ENCODE measurements at regions not wholly inside any gene's neighbourhood (a gene's known extent, or its start where the extent isn't known, plus 50 kb on each side); places are given as distances from the start of the nearest gene placed in this dataset.

DNA sequence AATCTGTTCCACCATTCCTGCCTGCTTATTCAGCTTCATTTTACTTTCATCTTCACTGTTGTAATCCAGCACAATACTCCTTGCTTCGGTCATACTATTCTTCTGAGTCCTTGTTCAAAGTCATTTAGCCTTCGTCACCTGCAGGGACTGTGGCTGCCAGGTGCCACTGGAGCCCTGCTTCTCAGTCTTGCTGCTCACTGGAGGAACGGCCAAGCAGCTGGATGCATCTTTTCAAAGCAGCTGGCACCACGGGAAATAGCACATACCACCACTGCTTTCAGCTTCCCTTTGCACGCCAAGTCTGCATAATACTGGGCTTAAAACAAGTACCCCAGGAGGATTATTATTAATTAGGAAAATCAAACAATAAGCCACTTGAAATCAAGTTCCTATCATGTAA, 287.6 kb downstream of the BCHE start:
- H3K4me1 ChIP-seq (ENCODE audit: insufficient read depth, low read length), result no peaks in the 10 kb centered on the region
- no peak overlapping the region for H3K9ac ChIP-seq (ENCODE audit: low read length)
- no peak overlapping the region for H3K4me3 ChIP-seq (ENCODE audit: low read depth in 1 of 2, low read length in 2 of 2)
- H3K27me3 ChIP-seq (ENCODE audit: control insufficient read depth in 1 of 2, insufficient read depth in 2 of 2, low read length in 2 of 2), result no peaks in the 10 kb centered on the region
- H3K9me3 ChIP-seq (ENCODE audit: low read length), result no peaks in the 10 kb centered on the region
- H3K27ac ChIP-seq (ENCODE audit: low read depth, low read length), result no peak overlapping the region
- no peaks in the 10 kb centered on the region for H3K36me3 ChIP-seq (ENCODE audit: insufficient read depth, low read length)

DNA sequence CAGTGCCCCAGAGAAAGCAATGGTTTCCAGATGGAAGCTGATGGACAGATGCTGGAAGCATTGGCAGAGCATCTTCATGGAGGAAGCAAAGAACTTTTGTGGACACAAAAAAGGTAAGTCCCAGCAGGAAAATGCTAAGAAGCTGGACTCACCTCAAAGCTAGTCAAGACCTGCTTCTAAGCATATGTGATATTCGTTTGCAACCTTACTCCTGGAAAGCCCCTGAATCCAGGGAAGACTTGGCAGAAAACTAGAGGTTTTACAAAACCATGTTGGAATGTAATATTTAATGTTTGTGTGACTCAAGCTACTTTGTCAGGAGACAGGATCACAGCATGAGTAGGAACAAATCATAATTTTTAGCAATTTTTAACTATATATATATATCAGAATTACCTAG, 288.2 kb downstream of the BCHE start:
- no peak overlapping the region for H3K27ac ChIP-seq (ENCODE audit: low read depth, low read length)
- H3K4me3 ChIP-seq (ENCODE audit: low read depth in 1 of 2, low read length in 2 of 2), result no peak overlapping the region

DNA sequence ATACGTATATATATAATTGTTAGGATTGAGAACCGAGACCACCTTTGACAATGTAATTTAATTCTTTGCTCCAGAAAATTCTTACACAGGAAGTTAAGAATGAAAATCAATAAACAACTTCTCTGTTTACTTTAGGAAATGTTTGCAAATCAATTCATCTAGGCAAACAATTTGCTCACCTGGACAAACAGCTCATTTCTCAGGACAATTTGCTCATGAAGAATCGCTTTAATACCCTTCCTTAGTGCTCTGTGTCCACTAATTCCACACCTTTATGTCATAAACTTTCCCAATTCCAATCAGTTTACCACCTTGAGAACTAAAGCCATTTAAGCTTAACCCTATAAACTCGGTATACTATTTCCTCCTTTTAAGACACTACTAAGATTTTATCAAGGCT, 292.2 kb downstream of the BCHE start:
- no peaks in the 10 kb centered on the region for H3K9me3 ChIP-seq (ENCODE audit: low read length)
- no peaks in the 10 kb centered on the region for H3K36me3 ChIP-seq (ENCODE audit: insufficient read depth, low read length)
- H3K9ac ChIP-seq (ENCODE audit: low read length), result no peak overlapping the region
- H3K4me3 ChIP-seq (ENCODE audit: low read depth in 1 of 2, low read length in 2 of 2), result no peak overlapping the region
- no peaks in the 10 kb centered on the region for H3K4me1 ChIP-seq (ENCODE audit: insufficient read depth, low read length)
- H3K27me3 ChIP-seq (ENCODE audit: control insufficient read depth in 1 of 2, insufficient read depth in 2 of 2, low read length in 2 of 2), result no peaks in the 10 kb centered on the region
- H3K27ac ChIP-seq (ENCODE audit: low read depth, low read length), result no peak overlapping the region

More for the DNA sequence above, 288.2 kb downstream of the BCHE start:
- no peaks in the 10 kb centered on the region for H3K4me1 ChIP-seq (ENCODE audit: insufficient read depth, low read length)
- no peaks in the 10 kb centered on the region for H3K9me3 ChIP-seq (ENCODE audit: low read length)
- H3K27me3 ChIP-seq (ENCODE audit: control insufficient read depth in 1 of 2, insufficient read depth in 2 of 2, low read length in 2 of 2), result no peaks in the 10 kb centered on the region
- no peaks in the 10 kb centered on the region for H3K36me3 ChIP-seq (ENCODE audit: insufficient read depth, low read length)
- H3K9ac ChIP-seq (ENCODE audit: low read length), result no peak overlapping the region

DNA sequence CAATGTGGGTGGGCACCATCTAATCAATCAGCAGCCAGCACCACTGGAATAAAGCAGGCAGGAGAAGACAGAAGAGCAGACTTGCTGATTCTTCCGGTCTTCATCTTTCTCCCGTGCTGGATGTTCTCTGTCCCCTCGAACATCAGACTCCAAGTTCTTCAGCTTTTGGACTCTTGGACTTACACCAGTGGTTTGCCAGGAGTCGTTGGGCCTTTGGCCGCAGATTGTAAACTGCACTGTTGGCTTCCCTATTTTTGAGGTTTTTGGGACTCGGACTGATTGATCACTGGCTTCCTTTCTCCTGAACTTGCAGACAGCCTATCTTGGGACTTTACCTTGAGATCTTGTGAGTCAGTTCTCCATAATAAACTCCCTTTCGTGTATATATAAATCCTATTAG, 292.8 kb downstream of the BCHE start:
- Histone ChIP-seq H3K4me1 (ENCODE audit: insufficient read depth, low read length) (no peaks in the 10 kb centered on the region), H3K9me3 (ENCODE audit: low read length) (no peaks in the 10 kb centered on the region), H3K4me3 (ENCODE audit: low read depth in 1 of 2, low read length in 2 of 2) (no peak overlapping the region), H3K9ac (ENCODE audit: low read length) (no peak overlapping the region), H3K27me3 (ENCODE audit: control insufficient read depth in 1 of 2, insufficient read depth in 2 of 2, low read length in 2 of 2) (no peaks in the 10 kb centered on the region), H3K36me3 (ENCODE audit: insufficient read depth, low read length) (no peaks in the 10 kb centered on the region), H3K27ac (ENCODE audit: low read depth, low read length) (no peak overlapping the region)

DNA sequence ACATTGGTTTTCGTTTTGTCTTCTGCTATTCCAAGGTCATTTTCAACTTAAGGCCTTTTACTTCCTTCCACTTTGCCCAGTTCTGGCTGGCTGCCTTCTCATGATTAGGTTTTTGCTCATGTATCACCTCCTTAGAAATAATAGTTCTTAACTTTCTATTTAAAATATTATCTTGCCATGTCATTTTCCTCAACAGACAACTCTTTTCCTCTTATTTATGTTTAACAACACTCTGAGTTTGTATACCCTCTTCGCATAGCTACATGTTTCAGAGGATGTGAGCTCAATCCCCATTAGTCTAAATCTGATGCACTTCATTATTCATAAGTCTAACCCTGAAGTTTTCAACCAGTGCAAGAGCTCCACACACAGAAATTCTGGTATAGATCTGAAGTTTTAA, 299.1 kb downstream of the BCHE start:
- no peaks in the 10 kb centered on the region for H3K9me3 ChIP-seq (ENCODE audit: low read length)
- no peaks in the 10 kb centered on the region for H3K27me3 ChIP-seq (ENCODE audit: control insufficient read depth in 1 of 2, insufficient read depth in 2 of 2, low read length in 2 of 2)
- no peaks in the 10 kb centered on the region for H3K4me1 ChIP-seq (ENCODE audit: insufficient read depth, low read length)
- H3K4me3 ChIP-seq (ENCODE audit: low read depth in 1 of 2, low read length in 2 of 2), result no peak overlapping the region
- no peak overlapping the region for H3K27ac ChIP-seq (ENCODE audit: low read depth, low read length)
- H3K9ac ChIP-seq (ENCODE audit: low read length), result no peak overlapping the region
- no peaks in the 10 kb centered on the region for H3K36me3 ChIP-seq (ENCODE audit: insufficient read depth, low read length)

DNA sequence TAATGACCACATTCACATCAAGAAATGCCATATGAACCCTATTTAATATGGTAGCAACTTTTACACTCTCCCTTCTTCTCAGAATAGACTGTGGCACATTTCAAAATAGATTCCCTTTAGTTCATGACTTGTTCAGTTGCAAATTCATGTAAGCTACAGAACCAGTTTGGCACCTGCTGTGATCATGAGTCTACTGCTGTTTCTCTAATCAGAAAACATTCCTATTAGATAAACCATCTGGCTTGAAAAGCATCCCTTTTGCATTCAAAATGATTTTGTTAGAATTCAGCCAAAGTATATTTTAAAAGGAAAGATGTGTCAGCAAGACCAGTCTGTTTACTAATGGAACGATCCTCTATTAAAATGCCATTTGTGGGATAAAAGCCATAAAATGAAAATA, 304.4 kb downstream of the BCHE start:
- Histone ChIP-seq H3K27me3 (ENCODE audit: control insufficient read depth in 1 of 2, insufficient read depth in 2 of 2, low read length in 2 of 2) (no peaks in the 10 kb centered on the region), H3K4me1 (ENCODE audit: insufficient read depth, low read length) (no peaks in the 10 kb centered on the region), H3K4me3 (ENCODE audit: low read depth in 1 of 2, low read length in 2 of 2) (no peak overlapping the region), H3K27ac (ENCODE audit: low read depth, low read length) (no peak overlapping the region), H3K9me3 (ENCODE audit: low read length) (no peaks in the 10 kb centered on the region), H3K36me3 (ENCODE audit: insufficient read depth, low read length) (no peaks in the 10 kb centered on the region), H3K9ac (ENCODE audit: low read length) (no peak overlapping the region)

DNA sequence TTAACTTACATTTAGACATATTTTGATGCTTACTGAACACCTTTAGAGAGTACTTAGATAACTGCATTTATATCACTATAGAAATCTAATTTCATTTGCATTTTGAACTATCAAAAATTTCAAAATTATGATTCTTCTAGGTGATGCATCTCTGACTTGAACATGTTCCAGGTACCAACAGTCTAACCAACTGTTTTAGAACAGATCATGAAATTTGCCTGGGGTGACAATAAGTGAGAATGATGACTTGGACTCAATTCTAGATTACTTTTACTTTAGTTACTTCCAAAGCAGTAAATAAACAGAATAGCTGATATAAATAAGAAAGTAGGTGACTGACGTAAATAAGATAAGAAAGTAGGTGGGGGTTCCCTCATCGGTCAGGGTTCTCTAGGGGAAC, 307.8 kb downstream of the BCHE start:
- H3K27me3 ChIP-seq (ENCODE audit: control insufficient read depth in 1 of 2, insufficient read depth in 2 of 2, low read length in 2 of 2), result no peaks in the 10 kb centered on the region
- no peak overlapping the region for H3K27ac ChIP-seq (ENCODE audit: low read depth, low read length)
- no peaks in the 10 kb centered on the region for H3K9me3 ChIP-seq (ENCODE audit: low read length)
- H3K36me3 ChIP-seq (ENCODE audit: insufficient read depth, low read length), result no peaks in the 10 kb centered on the region
- H3K9ac ChIP-seq (ENCODE audit: low read length), result no peak overlapping the region
- no peak overlapping the region for H3K4me3 ChIP-seq (ENCODE audit: low read depth in 1 of 2, low read length in 2 of 2)
- H3K4me1 ChIP-seq (ENCODE audit: insufficient read depth, low read length), result no peaks in the 10 kb centered on the region

DNA sequence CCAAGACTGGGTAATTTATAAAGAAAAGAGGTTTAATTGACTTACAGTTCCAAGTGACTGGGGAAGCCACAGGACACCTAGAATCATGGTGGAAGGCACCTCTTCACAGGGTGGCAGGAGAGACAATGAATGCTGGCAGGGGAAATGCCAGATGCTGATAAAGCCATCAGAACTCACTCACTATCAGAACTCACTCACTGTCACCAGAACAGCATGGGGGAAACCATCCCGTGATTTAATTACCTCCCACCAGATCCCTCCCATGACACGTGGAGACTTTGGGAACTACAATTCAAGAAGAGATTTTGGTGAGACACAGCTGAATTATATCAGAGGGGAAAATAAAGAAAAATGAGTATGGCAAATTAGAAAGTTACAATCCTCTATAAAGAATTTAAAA, 310.9 kb downstream of the BCHE start:
- H3K9ac ChIP-seq (ENCODE audit: low read length), result no peak overlapping the region
- no peaks in the 10 kb centered on the region for H3K36me3 ChIP-seq (ENCODE audit: insufficient read depth, low read length)
- no peaks in the 10 kb centered on the region for H3K27me3 ChIP-seq (ENCODE audit: control insufficient read depth in 1 of 2, insufficient read depth in 2 of 2, low read length in 2 of 2)
- no peak overlapping the region for H3K4me3 ChIP-seq (ENCODE audit: low read depth in 1 of 2, low read length in 2 of 2)
- H3K27ac ChIP-seq (ENCODE audit: low read depth, low read length), result no peak overlapping the region
- H3K4me1 ChIP-seq (ENCODE audit: insufficient read depth, low read length), result no peaks in the 10 kb centered on the region
- H3K9me3 ChIP-seq (ENCODE audit: low read length), result no peaks in the 10 kb centered on the region

DNA sequence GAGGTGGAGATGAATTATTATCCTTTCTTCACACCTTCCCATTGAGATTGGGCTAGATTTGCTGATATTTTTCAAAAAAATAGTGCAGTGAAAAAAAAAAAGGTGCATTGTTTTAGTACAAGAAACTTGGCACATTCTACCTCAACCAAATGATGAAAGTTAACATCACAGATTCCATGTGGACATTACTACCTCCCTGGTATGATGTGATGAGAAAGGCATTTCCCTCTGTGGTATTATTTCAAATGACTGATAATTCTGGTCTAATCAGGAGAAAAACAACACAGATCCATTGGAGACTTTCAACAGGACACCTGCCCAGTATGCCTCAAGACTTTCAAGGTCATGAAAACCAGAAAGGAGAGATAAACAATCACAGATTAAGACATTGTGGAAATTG, 313.4 kb downstream of the BCHE start:
- H3K4me3 ChIP-seq (ENCODE audit: low read depth in 1 of 2, low read length in 2 of 2), result no peak overlapping the region
- no peaks in the 10 kb centered on the region for H3K27me3 ChIP-seq (ENCODE audit: control insufficient read depth in 1 of 2, insufficient read depth in 2 of 2, low read length in 2 of 2)
- H3K27ac ChIP-seq (ENCODE audit: low read depth, low read length), result no peak overlapping the region
- H3K9ac ChIP-seq (ENCODE audit: low read length), result no peak overlapping the region
- H3K36me3 ChIP-seq (ENCODE audit: insufficient read depth, low read length), result no peaks in the 10 kb centered on the region
- H3K9me3 ChIP-seq (ENCODE audit: low read length), result no peaks in the 10 kb centered on the region
- H3K4me1 ChIP-seq (ENCODE audit: insufficient read depth, low read length), result no peaks in the 10 kb centered on the region

DNA sequence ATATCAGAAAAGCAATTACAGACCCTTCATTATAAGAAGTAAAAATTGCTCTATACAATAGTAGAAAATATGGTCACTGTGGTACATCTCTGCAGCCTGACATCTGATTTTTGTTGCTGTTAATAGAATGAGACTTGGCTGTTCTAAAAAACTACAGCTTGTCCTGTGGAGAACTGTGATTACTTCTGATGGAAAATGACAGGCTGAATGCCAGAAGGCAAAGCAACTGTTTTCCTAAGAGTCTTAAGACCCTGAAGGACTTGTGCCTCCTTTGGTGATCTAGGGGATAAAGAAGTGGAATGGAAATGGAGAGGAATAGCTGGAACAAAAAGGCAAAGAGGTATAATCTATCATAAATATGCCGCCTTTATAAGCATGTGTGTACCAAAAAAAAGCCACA, 314.8 kb downstream of the BCHE start:
- no peaks in the 10 kb centered on the region for H3K4me1 ChIP-seq (ENCODE audit: insufficient read depth, low read length)
- H3K4me3 ChIP-seq (ENCODE audit: low read depth in 1 of 2, low read length in 2 of 2), result no peak overlapping the region
- H3K27ac ChIP-seq (ENCODE audit: low read depth, low read length), result no peak overlapping the region
- no peaks in the 10 kb centered on the region for H3K9me3 ChIP-seq (ENCODE audit: low read length)
- no peak overlapping the region for H3K9ac ChIP-seq (ENCODE audit: low read length)
- H3K27me3 ChIP-seq (ENCODE audit: control insufficient read depth in 1 of 2, insufficient read depth in 2 of 2, low read length in 2 of 2), result no peaks in the 10 kb centered on the region
- H3K36me3 ChIP-seq (ENCODE audit: insufficient read depth, low read length), result no peaks in the 10 kb centered on the region

DNA sequence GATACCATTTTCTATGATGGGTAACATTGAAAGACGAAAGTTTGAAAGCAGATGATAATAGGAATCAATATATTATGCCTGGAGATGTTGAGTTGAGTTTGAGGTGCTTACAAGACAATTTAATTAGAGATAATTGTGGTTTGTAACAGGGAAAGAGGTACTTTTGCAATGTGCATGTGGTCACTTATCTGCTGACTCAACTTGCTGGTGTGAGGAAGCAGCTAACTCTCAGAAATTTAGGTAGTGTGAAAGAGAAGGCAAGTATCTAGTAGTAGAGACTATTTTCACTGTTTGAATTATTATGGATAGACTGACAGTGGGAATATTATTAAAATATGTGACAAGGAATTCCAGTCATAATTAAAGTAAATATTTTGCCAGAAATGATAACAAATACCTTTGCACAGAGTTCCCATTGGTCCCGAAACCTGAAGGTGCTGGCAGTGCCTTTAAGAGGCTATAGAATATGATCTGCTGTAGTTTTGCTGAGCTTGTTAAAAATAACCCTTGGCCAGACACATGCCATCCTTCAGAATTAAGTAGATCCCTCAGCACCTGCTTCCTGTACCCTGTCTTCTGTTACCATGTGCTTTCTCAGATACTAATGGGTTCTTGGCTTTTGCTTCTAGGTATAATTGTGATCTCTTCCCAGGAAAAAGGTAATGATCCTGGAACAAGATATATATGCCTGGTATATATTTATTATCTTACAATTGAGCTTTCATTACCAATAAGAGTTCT, 315.9 kb downstream of the BCHE start:
- Histone ChIP-seq H3K27me3 (ENCODE audit: control insufficient read depth in 1 of 2, insufficient read depth in 2 of 2, low read length in 2 of 2) (no peaks in the 10 kb centered on the region), H3K9ac (ENCODE audit: low read length) (no peak overlapping the region), H3K36me3 (ENCODE audit: insufficient read depth, low read length) (no peaks in the 10 kb centered on the region), H3K4me1 (ENCODE audit: insufficient read depth, low read length) (no peaks in the 10 kb centered on the region), H3K27ac (ENCODE audit: low read depth, low read length) (no peak overlapping the region), H3K9me3 (ENCODE audit: low read length) (no peaks in the 10 kb centered on the region), H3K4me3 (ENCODE audit: low read depth in 1 of 2, low read length in 2 of 2) (no peak overlapping the region)

DNA sequence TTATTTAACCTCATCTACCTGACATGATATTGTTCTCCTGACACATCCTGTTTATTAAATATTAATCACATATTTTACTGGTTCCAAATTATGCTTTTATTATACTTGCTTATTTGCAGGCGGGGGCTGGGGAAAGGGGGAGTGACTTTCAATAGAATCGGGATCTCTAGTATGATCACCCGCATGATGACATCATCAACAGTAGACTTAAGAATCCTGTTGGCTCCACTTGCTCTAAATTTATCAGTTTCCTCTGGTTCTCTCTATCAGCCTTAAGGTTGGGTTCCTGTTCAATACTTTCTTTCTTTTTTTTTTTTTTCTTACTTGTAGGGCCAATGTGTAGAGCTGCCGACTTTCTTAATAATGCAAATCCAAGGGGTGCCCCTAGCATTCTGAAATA, 317.5 kb downstream of the BCHE start:
- no peak overlapping the region for H3K9ac ChIP-seq (ENCODE audit: low read length)
- H3K4me1 ChIP-seq (ENCODE audit: insufficient read depth, low read length), result no peaks in the 10 kb centered on the region
- H3K4me3 ChIP-seq (ENCODE audit: low read depth in 1 of 2, low read length in 2 of 2), result no peak overlapping the region
- no peaks in the 10 kb centered on the region for H3K27me3 ChIP-seq (ENCODE audit: control insufficient read depth in 1 of 2, insufficient read depth in 2 of 2, low read length in 2 of 2)
- H3K27ac ChIP-seq (ENCODE audit: low read depth, low read length), result no peak overlapping the region
- H3K36me3 ChIP-seq (ENCODE audit: insufficient read depth, low read length), result no peaks in the 10 kb centered on the region
- H3K9me3 ChIP-seq (ENCODE audit: low read length), result no peaks in the 10 kb centered on the region

Measured in muscle layer of colon (tissue), 2 donors.